Epithelial cell of esophagus (primary cell): ENCODE measurements at regions not wholly inside any gene's neighbourhood (a gene's known extent, or its start where the extent isn't known, plus 50 kb on each side); places are given as distances from the start of the nearest gene placed in this dataset.
A peak's percentile ranks its signal among the peaks of the same experiment; 100 is the strongest.
"Not testable (repeated sequence)": the region's sequence is repeated elsewhere in the genome, so short reads cannot be mapped to it uniquely, and the experiment has no call there.

Experiments used
- DNase-seq: peaks from one replicate; pipeline ENCODE4 v3.0.0; 2010; ENCODE audit warnings: low read depth
- H3K4me3 ChIP-seq: 2 replicates; pipeline ENCODE4 v1.5.1; 2011; ENCODE audit warnings: mild to moderate bottlenecking, low read length, control low read depth
- TF ChIP-seq, protein P1 (sequence below): IDR thresholded peaks from 2 replicates; pipeline ENCODE4 v1.5.1; 2011; ENCODE audit warnings: low read depth, mild to moderate bottlenecking, low read length, control low read depth, inconsistent platforms; ENCODE audit not compliant: insufficient read depth; ENCODE audit errors: missing control alignments

DNA sequence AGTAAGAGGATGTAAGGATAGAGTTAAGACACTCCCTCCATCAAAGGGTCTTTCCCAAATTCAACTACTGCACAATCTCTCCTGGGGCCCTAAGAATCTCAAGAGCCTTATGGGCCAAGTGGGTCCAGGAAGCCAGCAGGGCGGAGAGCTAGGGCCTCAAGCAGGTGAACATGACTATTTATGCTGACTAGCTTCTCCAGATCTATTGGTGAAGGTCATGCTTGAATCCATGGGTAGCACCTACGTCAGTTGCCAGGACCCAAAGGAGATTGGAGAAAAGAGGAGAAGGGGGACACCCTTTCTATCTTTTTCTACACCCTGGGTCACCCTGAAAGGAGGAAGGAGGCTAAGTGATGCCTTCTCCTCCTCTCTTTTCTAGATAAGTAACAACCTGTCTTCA is 534.2 kb upstream of the MIS18BP1 start:
- H3K4me3 ChIP-seq = no peak overlapping the region
- TF ChIP-seq, protein P1, sequence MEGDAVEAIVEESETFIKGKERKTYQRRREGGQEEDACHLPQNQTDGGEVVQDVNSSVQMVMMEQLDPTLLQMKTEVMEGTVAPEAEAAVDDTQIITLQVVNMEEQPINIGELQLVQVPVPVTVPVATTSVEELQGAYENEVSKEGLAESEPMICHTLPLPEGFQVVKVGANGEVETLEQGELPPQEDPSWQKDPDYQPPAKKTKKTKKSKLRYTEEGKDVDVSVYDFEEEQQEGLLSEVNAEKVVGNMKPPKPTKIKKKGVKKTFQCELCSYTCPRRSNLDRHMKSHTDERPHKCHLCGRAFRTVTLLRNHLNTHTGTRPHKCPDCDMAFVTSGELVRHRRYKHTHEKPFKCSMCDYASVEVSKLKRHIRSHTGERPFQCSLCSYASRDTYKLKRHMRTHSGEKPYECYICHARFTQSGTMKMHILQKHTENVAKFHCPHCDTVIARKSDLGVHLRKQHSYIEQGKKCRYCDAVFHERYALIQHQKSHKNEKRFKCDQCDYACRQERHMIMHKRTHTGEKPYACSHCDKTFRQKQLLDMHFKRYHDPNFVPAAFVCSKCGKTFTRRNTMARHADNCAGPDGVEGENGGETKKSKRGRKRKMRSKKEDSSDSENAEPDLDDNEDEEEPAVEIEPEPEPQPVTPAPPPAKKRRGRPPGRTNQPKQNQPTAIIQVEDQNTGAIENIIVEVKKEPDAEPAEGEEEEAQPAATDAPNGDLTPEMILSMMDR = no peak
- peak; percentile 16 for DNase-seq

DNA sequence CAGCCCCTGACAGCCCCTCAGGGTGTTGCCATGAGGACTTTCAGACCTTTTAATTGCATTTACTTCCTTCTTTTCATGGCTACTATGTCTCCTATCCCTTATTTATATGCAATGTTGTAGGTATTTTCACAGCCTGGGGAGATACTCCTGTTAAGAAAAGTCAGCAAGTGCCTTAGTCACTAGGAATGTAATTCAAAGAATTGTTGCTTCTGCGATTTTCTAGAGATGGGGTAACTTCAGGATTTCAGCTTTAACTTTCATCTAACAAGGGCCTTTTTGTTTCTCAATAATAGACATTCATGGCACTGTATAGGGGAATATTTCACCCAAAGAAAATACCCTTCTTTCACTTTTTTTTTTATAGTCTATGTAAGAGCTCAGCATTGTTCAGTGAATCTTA is 533.3 kb upstream of the MIS18BP1 start:
- TF ChIP-seq, protein P1 = no peak
- H3K4me3 ChIP-seq = no peak overlapping the region
- peak; percentile 36 for DNase-seq

DNA sequence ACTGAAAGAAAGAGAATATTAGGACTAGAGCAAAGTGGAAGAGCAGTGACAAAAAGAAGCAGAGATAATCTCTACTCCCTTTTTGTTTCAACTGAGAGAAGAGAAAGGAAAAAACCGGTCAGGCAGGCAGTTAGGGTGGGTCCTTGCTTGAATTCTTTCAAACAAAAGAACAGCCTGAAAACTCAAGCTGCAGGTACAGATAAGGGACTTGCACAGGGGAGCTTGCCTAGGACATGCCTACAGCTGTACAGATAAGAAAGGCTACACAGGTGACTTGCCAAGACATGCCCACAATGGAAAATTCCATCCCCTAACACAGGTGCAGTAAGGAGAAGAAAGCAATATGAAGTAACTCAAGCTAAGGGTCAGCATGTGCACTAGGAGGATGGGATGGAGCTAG is 532.2 kb upstream of the MIS18BP1 start:
- H3K4me3 ChIP-seq = no peak overlapping the region
- DNase-seq = peak; percentile 95
- TF ChIP-seq, protein P1 = no peak

DNA sequence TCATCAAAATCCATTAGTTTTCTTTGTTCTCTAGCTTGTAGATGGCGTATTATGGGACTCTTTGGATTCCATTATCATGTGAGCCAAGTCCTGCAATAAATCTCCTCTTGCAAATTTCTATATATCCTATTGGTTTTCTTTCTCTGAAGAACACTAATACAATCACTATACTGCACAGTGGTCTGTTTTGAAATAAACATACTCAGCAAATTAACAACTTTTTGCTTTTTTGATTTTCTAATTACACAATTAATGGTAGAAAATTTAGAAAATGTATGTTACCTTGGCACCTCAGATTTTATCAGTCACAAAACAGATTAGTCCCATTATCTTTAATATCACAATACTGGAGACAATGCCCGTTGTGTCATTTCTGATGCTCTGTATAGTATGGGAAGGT is 513.2 kb upstream of the MIS18BP1 start:
- no peak for DNase-seq
- TF ChIP-seq, protein P1 = no peak
- H3K4me3 ChIP-seq = no peak overlapping the region

DNA sequence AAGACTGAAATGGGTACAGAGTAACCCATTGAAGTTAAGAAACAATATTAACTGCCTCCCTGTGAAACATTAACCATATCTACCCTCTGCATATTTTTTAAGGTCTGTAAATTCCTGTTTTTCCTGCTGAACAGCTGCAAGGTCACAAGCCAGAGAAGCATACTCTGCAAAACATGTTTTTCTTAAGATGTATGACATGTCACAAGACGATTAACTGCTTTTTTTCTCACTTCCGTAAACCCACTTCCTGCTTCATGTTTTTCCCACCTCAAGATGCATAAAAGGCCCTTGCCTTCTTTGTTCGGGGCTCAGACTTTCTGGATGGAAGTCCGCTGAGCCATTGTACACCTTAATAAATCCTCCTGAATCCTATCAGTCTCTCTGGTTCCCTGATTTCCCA is 504.7 kb upstream of the MIS18BP1 start:
- no peak overlapping the region for H3K4me3 ChIP-seq
- TF ChIP-seq, protein P1 = no peak

DNA sequence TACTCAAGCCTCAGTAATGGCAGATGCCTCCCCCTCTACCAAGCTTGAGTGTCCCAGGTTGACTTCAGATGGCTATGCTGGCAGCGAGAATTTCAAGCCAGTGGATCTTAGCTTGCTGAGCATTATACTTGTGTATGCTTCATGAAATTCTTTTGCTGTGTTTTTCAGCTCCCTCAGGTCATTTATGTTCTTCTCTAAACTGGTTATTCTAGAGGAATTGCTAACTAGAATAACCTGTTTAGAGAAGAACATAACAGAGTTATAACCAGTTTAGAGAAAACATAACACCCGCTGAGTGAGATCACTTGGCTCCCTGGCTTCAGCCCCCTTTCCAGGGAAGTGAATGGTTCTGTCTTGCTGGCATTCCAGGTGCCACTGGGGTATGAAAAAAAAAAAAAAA is 503.4 kb upstream of the MIS18BP1 start:
- DNase-seq = peak; percentile 61
- H3K4me3 ChIP-seq = not testable (repeated sequence)

More for the DNA sequence above, 504.7 kb upstream of the MIS18BP1 start:
- DNase-seq = peak; percentile 5

DNA sequence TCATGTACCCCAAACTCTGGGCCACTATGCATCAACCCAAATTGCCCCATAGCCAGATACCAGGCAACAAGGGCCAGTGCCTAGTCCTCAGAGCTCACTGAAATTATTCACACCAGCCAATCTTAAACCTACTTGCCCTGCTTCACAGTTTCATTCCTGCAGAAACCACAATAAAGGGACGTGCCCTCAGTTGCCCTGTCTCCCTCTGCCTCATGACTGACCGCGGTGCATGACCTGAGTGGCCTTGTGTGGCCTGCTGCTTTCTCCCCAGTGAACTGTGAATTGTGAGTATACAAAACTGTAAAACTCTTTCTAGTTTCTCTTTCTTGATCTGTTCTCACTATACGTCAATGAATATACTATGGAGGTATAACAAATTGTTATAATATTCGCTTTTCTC is 490.9 kb upstream of the MIS18BP1 start:
- H3K4me3 ChIP-seq = no peak overlapping the region
- TF ChIP-seq, protein P1 = no peak
- DNase-seq = peak; percentile 12

DNA sequence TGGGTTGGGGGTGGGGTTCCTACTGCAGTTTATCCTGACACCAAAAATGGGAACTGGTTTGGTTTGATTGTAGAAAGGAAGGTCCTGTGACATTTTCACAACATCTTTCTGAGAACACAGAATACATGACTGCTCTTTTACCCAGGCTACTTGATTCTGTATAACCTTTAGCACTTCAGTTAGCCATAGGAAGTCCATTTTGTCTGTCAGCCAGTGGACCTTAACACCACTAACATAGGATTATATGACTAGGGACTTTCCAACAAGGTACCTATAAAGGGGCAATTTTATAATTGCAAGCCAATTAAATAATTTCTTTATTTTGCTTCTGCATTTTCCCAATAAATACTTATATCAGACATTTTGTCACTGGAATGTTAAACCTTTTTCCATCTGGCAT is 489.2 kb upstream of the MIS18BP1 start:
- TF ChIP-seq, protein P1 = no peak
- no peak for DNase-seq
- no peak overlapping the region for H3K4me3 ChIP-seq
